ENCODE measurements at regions not wholly inside any gene's neighbourhood (a gene's known extent, or its start where the extent isn't known, plus 50 kb on each side); places are given as distances from the start of the nearest gene placed in this dataset.

DNA sequence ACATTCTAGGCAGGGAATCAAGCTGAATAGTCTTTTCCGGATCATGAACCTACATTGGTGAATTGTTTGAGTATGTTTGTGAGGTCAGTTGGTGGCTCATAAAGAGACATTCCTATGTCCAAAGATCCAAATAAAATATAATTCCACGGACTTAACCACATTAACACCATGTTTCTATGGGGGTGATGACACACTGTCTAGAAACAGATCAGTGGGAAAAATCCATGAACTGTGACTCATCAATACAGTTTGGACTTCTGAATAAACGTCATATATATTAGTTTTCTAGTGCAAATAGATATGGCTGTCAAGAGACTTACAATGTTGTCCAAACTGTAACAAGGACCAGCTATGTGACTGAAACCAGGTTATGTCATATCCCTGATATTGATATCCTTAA is 509.9 kb upstream of the TYRP1 start:
- TF ChIP-seq POLR2AphosphoS5 (IDR thresholded peaks at IDR 0.05) (no peak), CTCF (IDR thresholded peaks at IDR 0.05) (no peak), POLR2A (IDR thresholded peaks at IDR 0.05) (no peak), EP300 (IDR thresholded peaks at IDR 0.05; ENCODE audit: low read depth) (no peak)

Measured in transverse colon (tissue), 4 donors.